GM21737 (cell line): ENCODE measurements at regions not wholly inside any gene's neighbourhood (a gene's known extent, or its start where the extent isn't known, plus 50 kb on each side); places are given as distances from the start of the nearest gene placed in this dataset.

Experiments used
- ATAC-seq: cut with Tn5 transposase; IDR thresholded peaks from one replicate; pipeline ENCODE4 v1.9.1; 2021; ENCODE audit warnings: mild to moderate bottlenecking, moderate library complexity; ENCODE audit not compliant: unreplicated experiment

DNA sequence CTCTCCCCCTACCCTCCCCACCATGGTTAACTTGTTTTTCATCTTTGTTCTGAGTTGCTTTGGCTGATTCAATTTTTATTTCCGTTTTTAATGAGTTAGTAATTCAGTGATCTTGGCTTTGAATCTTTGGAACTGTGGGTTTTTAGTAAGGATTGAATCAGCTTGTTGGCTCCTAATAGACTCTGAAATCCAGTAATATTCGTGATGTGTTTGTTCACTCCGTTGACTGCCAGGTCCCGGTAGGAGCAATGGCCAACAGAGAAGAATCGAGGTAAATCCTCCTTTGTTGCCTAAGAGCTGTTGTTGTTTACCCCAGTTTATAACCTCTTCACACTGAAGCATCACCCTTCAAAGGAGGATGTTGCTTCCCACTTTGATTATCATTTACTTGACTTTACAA, 92.7 kb downstream of the PCSK1 start:
- ATAC-seq, result no peak

DNA sequence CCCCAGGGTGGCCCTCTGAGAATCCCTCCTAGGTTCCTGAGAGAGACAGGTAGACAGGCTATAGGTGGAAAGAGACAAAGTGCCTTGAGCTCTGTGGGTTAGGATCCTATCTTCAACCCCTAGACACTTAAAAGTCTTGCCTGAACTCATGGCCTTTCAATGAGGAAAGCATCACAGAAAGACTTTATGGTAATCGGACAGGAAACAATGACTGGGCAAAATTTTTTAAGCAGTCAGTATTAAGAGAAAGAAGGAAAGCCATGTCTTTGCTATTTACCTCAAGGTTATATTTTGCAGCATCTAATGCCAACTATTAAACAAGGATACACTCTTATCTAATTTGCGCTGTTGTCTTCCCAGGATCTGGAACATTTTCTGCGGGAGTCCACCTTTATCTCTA, 93.2 kb downstream of the PCSK1 start:
- ATAC-seq, result no peak

DNA sequence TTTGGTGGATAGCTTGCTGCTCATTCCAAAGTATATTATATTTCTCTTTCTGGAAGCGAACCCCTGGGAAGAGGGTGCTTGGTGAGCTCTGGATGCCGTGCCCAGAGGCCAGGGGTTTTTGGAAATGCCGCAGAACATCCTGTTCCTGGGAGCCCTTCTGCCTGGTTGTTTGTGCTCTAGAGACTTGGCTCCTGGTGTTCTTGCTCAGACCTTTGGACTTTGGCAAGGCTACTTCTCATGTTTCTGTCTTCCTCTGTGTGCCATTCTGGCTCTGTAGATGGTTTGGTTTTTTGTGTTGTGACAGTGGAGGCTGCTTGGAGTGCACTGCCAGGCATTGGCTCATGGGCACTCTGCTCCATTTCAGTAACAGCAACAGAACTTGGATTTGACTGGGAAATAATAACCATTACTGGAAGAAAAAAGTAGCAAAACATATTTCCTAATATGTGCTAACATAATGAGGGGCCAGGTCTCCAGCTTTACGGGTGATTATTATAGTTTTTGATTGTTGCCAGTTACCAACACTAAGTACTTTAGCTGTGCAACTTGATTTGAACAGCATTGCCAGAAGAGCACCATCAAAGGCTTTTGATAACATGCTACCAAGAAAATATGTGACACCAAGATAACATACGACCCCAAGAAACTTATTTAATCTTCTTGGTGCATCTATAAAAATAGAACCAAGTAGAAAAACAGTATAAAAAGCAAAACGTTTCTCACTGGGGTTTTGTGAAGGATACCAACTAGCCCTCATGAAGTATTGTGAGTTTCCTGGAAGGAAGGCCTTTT, 94.2 kb downstream of the PCSK1 start:
- ATAC-seq, result no peak

DNA sequence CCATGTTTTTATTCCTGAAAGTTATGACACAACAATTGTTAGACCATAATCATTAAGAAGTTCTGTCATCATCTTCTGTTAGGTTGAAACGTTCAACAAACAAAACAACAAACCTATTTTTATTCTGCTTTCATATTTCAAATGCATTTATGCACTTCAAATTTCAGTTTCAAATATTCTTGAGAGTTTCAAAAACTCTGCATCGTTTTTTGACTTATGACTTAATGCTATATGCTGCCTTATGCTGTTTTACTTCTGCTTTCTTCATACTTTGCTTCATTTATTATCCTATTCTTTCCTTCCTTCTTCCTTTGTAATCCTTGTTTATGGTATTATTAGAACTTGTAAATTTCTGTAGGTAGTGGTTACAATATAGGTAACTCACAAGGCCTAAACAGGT, 95.0 kb downstream of the PCSK1 start:
- ATAC-seq, result peak; percentile 47

DNA sequence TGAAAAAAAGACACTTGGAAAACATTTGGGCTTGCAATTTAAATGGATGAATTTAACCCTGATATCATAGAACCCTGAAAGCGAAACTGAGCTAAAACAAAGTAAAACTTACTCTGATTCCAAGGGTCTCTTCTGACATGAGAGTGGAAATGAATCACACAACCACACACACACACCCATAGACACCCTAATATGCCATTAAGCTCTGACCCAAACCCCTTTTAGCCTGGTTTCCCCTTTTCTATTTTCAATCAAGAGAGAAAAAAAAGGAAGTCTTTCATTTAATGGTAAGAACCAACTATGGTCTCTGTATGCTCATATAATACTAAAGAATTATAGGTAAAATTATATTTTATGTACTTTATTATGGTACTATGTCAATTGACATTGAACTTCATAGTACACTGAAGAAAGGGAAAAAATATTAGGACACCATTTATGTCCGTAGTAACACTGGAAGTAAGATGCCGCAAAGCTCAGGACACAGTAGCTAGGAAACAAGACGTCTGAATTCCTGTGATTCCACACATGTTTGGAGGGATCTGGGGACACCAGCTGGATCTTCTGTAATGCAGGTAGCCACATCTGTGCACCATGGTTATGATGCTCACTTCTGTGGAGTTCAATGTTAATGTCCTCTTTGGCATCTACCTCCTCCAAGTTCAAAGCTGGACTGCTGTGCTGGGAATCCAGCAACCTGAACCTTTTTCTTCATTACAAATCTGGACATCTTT, 95.8 kb downstream of the PCSK1 start:
- no peak for ATAC-seq

DNA sequence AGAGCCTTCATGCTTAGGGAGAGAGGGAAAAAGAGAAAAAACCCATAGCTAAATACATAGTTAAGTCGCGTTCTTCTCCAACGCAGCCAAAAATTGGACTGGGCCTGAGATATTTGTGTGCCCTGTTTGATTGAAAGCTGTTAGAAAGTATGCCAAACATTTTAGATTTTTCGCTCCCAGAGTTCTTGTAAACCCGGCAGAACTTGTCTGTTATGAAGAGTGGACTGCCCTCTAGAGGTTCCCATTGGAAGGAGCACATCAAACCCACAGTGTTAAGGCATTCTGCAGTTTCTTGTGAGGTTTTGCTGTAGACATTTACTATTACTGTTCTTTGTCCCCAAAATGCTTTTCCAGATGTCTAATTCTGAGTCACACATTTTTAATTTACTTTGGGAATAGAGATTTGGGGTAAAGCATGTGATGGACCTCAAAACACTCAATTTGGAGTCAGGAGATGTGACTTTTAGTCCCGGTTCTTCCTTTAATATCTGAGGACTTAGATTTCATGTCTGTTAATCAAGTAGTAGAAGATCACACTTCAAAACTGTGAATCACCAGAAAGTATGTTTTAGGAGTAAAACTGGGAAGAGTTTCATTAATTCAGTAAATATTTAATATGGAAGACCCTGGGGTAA, 96.6 kb downstream of the PCSK1 start:
- ATAC-seq, result peak; percentile 66

DNA sequence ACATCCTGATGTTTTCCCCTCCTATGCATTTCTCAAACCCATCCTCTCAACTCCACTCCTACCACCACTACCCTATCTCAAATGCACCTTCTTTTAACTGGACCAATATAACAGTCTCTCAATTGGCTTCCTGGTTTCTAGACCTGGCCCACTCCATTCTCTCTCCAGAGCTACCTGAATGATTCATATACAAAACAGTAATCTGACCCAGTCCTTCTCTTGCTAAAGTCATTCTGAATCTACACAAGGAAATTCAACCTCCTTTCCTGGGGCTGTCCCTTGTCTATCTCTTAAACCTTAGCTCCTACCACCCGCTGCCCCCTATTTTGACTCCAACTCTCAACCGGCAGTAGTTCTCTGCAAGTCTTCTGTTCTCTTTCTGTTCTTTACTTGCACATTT, 97.2 kb downstream of the PCSK1 start:
- ATAC-seq, result no peak

DNA sequence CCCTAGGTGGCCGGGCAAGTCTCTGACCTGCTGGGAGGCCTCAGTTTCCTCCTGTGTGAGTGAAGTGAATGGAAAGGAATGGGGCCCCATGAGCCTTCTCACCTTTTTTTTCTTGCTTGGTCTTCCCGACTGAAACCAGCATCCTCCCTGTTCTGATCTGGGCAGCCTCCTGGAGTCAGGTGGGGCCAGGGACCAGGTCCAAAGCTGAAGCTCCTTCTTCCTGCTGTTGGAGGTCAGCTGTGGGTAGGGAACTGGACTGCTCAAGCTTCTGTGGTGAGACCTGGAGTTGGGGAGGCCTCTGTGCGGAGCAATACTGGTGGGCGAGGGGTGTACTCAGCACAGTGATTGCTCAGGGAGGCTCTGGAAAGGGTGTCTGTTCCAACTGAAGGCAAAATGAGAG, 99.7 kb downstream of the PCSK1 start:
- no peak for ATAC-seq

DNA sequence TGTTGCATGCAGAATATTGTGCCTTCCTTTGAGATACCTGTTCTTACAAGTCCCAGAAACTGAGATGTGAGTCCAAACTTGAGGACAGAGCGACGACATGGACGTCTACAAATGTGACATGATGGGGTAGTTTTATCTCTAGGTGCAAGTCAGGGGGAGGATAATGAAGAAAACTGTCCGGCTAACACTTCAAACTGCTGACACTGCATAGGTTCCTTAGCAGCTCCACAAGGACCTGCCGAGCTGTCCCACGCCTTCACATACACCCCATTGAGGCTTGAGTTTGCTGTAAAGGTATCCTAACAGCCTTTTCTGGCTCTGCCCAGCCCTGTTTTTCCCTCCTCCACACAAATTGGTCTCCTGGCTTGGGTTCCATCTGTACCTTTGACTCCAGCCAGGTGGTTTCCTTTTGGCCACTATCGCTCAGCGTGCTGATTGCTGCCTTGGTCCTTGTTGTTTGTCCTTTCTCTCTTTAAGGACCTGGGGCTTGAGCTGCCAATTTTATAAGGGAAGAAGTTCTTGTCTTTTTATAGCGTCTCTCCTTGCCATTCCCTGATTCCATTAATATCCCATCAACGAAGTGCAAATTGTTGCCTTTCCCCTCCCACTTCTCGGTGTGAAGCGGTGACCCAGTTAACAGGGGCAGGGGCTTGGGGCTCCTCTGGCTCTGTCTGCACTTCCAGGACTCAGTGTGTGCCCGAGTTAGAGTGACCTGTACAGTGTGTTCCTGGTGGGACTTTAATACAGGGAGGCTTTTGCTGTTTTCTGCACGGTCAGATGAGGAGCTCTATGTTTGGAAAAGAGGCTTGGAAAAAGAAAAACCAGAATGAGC, 100.3 kb downstream of the PCSK1 start:
- no peak for ATAC-seq

DNA sequence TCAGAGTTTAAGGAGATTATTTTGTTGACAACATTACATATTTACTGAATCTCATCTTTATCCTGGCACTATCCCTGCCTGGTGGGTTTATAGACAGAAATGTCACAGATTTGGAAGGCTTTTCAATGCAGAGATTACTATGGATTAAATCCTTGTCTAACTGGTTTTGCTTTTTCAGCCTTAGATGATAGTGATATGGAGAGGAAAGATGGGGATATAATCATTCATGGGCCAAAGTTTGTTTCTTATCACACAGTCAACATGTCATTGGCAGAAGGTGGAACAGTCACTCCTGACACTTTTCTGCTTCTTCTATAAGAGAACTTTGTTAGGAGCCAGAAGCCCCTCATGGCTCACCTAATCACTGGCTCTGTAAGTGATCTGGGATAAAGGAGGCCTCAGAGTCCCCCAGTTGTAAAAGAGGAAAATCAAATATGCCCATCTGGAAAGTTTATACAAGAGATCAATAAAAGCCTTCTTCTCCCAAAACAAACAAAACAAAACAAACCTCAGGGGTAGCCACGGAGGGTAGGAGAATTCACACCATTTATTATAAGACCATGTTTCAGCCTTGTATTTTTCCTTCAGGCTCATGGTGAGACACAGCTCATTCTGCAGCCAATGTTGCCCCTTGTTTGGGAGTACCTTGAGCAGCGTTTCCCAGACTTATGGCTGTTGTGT, 101.2 kb downstream of the PCSK1 start:
- ATAC-seq, result no peak

DNA sequence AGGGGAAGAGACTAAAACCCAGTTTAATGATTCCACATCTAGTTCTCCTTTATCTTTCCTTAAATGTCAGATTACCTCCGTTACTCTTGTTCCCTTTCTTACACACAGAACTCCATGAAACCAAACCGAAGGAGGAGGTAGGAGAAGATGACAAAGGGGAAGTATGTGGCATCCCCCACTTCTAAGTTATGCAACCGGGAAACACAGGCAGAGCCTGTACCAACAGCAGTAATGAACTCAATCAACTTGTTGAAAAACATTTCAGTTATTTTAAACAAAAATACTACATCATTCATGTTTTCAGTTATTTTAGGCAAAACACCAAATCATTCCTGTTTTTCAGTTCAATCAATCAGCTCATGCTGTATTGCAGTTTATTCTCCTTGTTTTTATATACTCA, 101.8 kb downstream of the PCSK1 start:
- no peak for ATAC-seq

DNA sequence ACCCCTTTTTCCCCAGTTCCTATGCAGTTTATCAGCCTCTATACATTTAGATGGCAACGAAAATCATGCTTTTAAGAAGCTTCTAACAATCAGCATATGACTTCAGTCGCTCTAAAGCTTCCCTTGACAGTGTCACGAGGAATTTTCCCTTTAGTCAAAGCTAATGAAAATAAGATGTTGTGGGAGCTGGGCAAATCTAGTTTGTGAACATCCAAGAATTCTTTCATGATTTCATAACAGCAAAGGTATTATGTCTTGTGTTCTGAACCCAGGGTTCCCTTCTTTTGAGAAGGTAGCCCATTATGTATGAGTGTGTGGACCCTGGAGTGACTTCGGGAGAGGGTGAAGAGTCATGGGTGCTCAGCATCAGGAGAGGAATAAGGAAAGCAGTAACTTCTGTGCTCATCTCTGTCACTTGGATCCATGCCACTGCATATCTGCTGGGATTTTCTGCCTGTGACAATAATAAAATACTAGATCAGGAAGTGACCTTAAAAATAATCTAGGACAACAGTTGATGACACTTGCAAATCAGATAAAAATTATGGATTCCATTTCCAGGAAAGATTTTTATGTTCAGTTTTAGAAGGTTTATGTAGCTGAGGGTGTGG, 102.4 kb downstream of the PCSK1 start:
- no peak for ATAC-seq

DNA sequence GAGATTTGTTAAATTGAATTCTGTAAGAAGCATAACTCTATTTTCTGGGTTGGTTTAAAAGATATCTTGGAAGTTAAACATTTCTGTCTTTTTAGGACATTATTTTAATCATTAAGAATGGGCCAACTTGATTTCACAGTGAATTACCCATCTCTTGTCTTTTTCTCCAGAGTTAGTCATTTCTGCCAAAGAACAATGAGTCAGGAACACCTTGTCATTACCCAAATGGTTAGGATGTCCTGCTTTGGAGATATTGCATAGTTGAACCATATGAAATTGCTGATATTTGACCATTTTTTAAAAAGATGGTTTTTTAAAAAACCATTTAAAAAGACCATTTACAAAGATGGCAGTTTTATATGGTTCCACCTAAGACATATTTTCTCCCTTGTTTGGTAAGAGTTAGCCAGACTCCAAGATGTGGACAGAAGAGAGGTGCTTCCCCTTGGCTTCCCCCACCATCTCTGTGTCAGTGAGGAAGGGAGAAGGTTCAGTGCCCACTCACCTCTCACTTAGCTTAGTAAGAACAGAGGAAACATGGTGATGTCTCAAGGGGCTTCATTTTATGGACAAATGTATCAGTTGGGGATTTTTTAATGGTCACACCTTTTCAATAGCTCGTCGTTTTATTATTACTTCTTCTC, 103.0 kb downstream of the PCSK1 start:
- no peak for ATAC-seq

DNA sequence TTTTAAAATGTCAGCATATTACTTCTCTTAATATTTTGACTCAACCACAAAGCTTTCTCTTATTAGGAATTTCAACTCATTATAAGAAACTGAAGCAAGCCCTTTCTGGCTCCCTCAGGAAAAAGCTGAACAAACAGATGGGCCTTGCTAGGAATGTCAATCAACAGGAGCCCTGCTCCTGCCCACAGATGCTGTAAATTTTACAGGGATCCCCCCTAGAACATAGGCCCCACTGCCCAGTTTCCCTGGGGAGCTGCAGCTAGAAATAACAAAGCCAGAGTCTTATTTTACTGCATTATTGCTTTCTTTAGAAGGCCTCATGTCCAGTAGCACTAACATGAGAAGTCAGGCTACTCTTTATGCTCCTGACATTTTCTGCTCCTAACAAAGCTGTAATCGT, 103.8 kb downstream of the PCSK1 start:
- no peak for ATAC-seq

DNA sequence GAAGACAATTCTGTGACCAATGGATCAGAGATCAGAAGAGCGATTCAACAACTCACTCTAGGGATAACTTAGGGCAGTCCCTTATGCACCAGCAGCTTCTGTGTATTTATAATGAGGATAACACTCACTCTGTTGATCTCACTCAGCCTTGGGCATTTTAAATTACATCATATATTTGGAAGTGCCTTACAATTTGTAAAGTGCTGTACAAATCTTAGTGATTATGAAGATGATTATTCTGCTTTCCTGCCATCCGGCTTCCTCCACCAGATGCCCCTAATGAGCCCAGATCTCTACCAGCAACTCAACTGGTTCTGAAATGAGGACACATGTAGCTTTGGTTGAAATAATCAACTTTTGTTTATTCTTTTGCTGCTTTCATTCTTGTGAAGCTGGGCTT, 105.3 kb downstream of the PCSK1 start:
- ATAC-seq, result no peak

DNA sequence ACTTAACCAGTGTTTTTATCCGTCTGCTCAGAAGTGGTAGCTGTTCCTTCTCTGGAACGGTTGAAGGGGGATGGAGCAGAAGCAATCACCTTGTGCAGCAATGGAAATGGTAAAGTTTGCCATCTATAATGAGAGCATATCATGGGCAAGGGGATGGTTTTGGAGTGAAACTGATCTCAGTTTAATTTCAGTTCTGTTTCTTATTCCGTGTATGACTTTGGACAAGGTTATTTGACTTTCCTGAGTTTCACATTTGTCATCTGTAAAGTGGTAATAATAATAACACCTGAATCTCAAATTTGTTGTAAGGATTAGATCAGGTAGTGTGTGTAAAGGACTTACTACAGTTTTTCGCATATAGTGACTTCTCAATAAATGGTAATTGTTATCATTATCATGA, 106.1 kb downstream of the PCSK1 start:
- ATAC-seq, result no peak

DNA sequence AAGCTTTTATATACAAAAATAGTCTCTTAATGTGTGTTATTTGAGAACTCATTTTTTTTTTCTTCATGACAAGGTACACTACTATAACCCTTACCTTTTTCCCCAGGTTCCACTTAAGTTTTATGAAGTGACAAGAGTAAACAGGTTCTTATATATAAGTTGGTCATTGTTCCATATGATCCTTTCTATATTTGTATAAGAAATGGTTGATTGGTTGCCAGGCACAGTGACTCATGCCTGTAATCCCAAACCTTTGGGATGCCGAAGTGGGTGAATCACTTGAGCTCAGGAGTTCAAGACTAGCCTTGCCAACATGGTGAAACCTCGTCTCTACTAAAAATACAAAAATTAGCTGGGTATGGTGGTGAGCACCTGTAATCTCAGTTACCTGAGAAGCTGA, 108.3 kb downstream of the PCSK1 start:
- no peak for ATAC-seq

DNA sequence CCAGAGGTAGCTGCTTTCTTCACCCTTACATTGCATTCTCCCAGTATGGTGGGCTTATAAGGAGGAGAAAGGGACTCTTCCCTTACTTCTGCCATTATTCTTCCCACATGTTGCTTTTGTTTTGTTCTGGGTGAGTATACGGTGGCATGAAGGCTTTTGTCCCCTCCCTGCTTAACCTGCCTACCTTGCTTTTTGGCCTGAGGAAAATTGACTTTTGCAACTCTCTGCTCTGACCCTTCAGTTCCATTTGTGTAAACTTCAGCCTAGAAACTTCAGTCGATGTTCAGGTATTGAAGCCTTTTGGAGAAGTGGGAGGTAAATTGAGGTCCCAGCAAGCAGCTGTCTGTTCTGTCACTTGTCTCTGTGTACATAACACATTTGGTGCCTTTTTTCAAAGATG, 110.2 kb downstream of the PCSK1 start:
- no peak for ATAC-seq

DNA sequence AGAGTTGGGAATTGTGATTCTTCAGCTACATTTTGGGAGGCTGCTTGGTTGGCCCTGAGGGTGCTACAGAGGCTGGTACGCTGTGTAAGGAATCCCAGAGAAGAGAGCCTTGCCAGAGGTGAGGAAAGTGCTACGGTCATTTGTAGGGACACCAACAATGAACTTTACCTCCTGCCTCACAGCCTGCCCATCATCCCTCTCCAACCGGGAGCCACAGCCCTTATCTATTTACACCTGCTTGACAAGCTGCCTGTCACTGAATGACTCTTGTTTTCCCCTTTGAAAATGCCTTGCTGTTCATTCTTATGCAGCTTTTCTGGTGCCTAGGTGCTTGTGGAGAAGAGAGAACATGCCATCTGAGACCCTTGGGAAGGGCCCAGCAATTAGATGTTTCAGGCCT, 110.8 kb downstream of the PCSK1 start:
- no peak for ATAC-seq

DNA sequence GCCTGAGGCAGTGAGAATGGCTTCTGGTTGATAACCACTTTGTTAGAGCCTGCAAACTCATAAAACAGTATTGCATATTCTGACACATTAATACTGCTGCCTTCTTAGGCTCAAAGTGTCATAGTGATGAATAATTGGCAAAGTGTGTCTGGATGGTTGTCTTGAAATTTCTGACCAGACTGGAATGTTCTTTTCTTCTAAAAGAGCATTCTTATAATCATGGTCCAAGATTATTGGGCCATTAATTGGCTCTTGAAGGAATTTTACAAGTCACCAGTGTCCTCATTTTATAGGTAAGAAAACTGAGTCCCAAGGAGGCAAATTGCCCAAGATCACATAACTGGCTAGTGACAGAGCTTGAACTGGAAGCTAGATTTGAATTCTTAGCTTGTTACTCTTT, 111.7 kb downstream of the PCSK1 start:
- no peak for ATAC-seq
